SH-SY5Y (cell line): ENCODE measurements at regions not wholly inside any gene's neighbourhood (a gene's known extent, or its start where the extent isn't known, plus 50 kb on each side); places are given as distances from the start of the nearest gene placed in this dataset.

Experiments used
- GATA2 ChIP-seq: IDR thresholded peaks from 2 replicates; pipeline ENCODE4 v1.6.1; 2011; ENCODE audit warnings: mild to moderate bottlenecking, low read depth, low read length
- GATA3 ChIP-seq: IDR thresholded peaks from 2 replicates; pipeline ENCODE4 v1.6.1; 2011; ENCODE audit warnings: low read depth, mild to moderate bottlenecking, low read length, moderate library complexity

DNA sequence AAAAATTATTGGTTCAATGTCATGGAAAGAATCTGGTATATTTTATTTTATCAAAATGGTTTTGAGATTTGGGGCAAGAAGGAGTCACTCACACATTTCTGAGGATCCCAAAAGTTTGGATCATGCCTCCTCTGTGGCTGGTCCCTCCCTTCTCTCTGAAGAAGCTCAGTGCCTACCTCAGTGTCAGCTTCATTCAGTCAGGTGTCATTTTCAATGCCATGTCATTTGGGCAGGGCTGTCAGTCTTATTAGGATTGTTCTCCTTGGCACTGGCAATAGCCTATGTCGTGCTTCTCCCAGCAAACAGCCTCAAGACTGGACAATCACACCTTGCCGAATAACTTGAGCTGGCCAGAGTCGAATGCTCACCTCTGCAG, 264.5 kb upstream of the CAMK1G start:
- TF ChIP-seq GATA2 = no peak
- no peak for TF ChIP-seq GATA3

DNA sequence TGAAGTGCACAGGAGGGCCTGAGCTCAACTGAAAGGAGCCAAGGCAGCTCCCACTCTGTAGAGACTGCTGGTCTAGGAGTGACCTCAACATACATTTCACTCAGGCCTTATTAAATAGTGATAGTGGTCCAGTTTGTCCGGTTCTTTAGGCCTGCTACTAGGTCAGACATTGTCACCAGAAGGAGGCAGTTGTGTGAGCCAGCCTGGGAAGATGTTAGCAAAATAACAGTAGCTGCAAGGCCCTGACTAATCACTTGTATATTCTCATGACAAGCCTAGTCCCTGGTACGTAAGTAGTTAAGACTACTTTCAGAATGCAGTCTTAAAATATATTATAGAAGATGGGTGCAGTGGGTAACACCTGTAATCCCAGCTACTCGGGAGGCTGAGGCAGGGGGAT, 264.0 kb upstream of the CAMK1G start:
- TF ChIP-seq GATA2 (no peak), GATA3 (no peak)

DNA sequence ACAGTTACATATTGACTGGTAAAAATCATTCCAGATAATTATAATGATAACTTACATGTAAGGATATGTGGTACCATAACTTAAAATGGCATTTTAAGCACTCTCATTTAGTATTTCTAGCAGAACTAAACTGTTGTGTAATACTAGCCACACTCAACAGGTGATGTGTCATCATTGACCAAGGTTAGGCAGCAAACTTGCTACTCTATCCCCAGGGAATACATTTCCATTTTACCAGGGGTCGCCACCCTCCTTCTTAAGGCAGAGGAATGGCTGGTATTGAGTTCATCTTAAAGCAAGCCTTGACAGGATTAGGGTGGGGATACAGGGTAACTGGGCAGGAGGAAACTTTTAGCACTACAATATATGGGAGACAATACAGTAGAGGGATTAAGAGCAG, 259.8 kb upstream of the CAMK1G start:
- no peak for TF ChIP-seq GATA2
- TF ChIP-seq GATA3 = no peak

DNA sequence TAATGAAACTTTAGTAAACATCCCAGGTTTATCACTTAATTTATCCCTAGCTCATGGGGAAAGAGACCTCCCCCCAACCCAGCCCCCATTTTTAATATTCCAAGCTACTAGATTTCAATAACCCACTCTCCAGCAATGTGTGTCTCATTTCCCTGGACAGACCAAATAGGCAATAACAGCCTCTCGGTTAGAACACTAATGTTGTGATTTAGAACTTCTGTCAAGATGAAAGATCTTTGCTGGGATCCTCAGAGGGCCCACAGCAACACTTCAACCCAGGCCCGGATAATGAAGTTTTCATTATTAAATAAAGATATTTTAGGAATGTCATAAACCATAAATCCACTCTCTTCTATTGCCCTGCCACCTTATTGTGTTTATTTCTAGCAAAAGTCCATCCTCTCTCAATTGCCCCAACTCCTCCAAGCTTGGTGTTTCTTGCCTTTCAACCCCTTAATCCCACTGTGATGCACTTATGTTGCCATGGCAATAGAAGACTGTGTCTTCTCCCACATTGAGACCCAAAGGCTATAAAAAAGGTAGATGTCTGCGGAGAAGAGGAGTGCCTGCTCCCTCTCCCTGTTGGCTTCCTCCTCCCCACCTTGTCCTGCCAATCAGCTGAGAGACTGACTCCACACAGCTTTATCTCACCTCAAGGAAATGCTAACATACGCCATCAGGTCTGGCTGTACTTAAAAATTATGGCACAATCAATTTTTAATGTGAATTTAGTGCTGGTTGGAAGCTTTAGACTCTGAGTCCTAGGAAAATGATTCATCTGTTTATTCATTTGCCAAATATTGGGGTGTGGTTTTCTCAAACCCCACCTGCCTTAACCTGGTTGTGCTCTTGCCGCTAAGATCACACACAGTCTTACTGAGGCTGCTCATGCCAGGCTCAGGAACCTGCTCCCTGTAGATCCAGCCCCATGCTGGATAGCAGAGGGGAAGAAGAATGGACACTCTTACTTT, 258.3 kb upstream of the CAMK1G start:
- TF ChIP-seq GATA2 = no peak
- no peak for TF ChIP-seq GATA3

DNA sequence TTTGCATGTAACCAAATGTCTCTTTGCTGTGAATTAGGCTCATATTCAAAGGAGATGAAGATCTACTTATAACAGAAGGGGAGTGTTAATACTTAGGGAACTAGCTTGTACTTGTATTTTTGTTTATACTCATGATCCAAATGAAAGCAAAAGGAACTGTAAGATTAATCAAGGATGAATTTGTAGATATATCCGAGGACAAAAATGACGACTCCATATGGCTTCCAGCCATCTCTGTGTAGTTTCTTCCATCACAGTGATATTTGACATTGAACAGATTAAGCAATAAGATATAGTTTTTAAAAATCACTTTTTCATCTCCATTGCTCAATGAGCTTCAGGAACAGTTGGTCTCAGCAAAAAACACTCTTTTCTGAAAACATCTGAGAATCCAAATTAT, 257.4 kb upstream of the CAMK1G start:
- TF ChIP-seq GATA2 = no peak
- TF ChIP-seq GATA3 = no peak

DNA sequence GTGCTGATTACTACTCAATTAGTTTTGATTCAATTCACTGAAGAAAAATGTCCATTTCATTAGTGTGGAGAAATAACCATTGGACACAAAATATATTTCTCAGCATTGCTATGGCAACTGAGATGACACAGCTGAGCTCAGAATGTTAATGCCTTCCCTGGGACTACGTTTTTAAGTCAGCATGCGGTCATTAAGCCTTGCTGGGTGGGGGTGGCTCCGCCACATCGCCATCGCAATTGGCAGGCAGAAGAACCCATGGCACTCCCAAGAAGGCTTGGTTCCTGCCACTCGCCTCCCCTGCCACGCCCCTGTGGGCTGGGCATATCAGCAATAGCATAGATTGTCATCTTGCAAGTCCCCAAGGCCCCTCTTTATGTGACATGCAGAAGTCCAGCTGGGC, 256.7 kb upstream of the CAMK1G start:
- TF ChIP-seq GATA3 (no peak), GATA2 (no peak)

DNA sequence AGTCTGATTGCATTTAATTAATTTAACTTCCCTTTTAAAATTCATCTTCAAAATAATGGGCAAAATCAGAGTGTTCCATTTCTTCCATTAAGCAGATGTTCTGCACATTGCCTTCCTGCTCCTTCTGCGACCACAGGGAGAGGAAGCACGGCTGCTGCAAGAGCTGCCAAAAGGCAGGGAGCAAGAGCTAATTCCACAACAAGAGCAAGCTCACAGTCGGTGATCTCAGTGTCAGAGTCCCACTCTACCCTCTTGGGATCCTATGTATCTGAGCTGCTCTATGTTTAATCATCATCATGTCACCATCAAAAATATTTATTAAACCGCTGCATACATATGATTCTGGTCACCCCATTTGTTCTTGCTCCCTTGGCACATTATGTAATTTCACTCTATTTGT, 255.3 kb upstream of the CAMK1G start:
- TF ChIP-seq GATA2 (no peak), GATA3 (no peak)

DNA sequence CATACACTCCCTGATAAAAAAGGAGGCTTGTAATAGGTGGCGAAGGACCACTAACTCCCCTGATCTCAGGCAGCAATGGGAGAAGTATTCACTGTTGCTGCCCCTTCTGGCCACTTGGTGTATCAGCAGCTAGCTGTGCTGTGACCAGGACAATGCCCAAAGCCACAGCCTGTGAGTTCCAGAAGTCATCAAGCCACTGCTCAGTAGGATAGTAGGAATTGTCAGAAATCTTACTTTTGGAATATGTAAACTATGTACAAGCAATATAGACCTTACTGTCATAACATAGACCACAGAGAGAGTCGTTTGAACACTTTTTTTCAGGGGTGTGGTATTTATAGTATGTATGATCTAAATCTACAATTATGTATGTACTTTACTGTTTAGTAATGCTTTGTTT, 248.3 kb upstream of the CAMK1G start:
- TF ChIP-seq GATA3 (no peak), GATA2 (no peak)

DNA sequence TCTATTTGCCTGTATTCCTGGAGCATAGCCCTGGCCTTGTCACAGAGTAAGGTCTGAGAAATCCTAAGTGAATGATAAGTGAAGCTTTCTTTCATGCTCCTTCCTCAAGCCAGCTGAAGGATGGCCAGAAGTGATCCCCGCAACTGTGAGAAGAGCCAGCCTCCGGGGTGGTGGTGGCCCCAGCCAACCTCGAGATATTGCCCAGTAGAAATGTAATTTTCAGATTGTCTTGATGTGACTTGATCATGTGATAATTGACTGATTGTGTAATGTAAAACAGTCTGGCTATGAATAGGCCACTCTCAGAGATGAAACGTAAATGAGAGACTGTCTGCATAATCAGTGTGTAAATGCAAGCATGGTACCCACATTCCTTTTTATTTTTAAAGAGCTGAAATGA, 242.4 kb upstream of the CAMK1G start:
- TF ChIP-seq GATA3 (no peak), GATA2 (no peak)

DNA sequence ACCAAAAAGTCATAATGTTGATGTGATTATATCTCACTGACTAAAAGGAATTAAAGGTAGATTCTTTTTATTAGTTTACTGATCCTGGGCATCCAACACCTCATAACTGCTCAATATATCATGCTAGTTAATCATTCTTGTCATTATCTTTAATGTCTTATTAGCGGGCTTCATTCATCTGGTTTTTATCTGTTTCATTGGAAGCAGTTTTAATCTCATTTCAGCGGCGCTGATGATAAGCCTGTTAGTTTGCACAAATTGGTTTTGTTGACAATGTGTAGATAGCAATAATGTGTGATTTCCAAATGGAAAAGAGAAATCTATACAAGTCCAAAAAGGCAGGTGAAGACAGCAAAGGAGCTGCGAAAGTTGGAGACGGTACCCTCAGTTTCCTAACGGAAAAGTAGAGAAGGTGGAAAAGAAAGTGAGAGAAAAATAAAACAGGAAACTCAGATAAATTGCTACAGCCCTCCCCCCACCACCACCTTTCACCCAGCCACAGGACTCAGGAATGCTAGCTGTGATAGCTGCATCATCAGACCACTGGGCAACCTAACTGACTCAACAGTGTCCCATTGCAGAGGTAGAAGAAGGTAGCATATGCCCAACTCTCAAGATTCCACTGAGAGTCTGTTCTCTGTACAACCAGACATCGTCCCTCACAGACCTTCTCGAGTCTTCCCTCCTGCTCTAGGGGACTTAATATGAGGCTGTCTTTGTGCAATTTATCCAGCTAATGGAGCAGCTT, 241.7 kb upstream of the CAMK1G start:
- TF ChIP-seq GATA2 (peak; percentile 45; the same call in 1 of the 2 replicates), GATA3 (peak; percentile 74)

DNA sequence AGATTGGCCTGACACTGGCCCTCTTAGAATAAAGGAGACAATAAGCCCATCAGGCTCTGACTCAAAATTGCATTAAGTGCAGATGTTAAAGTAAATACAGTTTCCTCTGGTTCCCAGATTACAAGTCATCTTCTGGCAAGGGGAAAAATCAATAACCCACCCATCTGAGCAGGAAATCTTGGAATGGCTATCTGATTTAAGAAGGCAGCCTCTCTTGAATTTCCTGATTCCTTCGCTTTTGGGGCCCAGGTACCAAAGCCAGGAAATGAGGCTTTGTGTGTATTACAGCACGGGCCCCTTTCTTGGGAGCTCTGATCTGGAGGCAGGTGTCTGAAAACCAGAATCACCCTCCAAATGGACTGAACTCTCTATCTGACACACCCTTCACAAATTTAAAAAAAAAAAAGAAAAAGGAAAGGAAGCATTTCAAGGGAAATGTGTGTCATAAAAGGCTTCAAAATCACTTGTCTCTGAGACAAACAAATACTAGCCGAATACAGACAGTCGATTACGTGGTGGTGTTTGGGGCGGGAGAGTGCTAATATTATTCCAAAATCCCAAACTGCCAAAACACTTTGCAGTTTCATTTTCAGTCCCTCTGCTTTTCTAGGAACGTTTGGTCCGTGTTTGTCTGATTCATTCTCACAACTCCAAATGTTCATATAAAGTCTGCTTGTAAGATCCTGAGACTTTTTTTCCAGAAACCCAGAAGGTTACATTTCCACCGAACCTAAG, 240.9 kb upstream of the CAMK1G start:
- TF ChIP-seq GATA2 (no peak), GATA3 (no peak)

DNA sequence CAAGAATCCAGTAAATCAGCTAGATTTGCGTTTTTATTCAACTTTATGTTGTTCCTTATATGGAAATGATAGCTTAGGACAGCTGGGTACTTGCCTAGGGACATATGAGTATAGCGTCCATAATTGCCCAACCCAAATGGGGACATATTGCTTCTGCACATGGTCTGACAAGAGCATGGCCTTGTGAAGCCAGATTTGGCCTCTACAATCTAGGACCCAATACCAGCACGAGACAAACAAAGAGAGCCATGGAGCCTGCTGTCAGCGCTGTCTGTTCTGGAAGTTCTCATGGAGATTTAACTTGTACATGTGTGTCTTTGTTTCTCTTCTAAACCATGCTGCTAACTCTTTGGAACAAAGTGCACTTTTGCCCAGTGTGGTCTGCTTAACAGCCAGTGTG, 240.0 kb upstream of the CAMK1G start:
- TF ChIP-seq GATA2 (no peak), GATA3 (no peak)

DNA sequence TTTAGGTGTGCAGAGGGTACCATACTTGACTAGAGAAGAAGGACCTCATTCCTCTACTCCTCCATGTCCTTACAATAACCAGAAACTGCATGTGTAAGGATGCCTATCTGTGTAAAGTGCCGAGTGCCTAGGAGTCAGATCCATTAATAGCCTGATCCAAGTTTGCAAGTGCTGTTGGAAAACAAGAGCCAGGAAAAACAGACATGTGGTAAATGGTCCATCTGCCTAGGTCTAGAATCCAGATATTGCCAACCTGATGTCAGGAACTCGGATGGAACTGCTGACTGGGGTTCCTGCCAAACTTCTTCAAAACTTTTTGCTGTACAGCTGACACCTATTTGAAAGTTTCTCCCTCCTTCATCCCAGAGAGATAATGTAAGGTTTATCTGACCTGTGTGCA, 239.4 kb upstream of the CAMK1G start:
- TF ChIP-seq GATA2 (no peak), GATA3 (no peak)

DNA sequence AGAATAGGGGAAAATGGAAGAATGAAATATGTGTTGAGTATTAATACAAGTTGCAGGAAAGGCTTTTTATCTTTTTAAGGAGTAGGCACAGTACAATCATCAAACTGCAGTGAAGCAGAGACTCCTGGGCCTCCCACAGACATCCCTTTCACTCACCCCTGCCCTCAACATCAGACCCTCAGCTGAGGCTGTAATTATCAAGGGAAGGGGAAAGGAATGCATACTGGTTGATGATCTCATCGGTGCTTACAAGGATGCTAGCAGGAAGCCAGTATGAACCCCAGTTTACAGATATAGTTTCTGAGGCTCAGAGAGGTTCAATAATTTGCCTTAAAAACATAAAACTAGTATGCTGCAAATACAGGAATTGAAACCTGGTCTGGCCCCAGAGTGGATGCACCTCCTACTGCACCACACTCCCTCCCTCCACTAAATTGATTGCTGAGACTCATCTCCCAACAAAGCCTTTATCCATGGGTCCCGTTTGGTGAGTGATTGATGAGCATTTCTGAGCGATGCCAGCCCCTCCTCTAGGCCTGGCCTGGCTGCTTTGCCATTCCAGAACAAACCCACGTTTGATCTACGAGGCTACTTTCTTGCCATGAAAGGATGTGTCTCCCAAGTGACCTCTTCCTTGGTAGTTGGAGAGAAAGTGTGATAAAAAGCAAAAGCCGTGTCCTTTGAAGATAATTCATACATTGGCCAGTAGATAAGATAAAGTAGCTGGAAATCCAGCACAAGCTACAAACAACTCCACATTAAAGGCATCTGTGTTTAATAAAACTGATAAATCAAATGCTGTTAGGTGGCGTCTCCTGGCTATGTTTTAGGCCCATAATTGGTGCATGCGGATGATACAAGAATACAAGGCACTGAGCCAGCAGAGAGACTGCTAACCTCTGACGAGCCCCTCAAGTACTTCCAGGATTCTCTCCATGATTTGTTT, 233.9 kb upstream of the CAMK1G start:
- peak; percentile 98 for TF ChIP-seq GATA3
- peak; percentile 97 for TF ChIP-seq GATA2
